Esophagus squamous epithelium (tissue), 5 donors: ENCODE measurements at regions not wholly inside any gene's neighbourhood (a gene's known extent, or its start where the extent isn't known, plus 50 kb on each side); places are given as distances from the start of the nearest gene placed in this dataset.

Source experiments
- DNase-seq: peaks from one replicate; lab custom pipeline; 2025; lab: John Stamatoyannopoulos, UW
- H3K27ac ChIP-seq, 4 donors: fragments of 200-600 bp; sonication (generic); one replicate each; pipeline ENCODE4 v1.5.1; 2016 to 2019; ENCODE audit warnings: mild to moderate bottlenecking in 1 of 4
- H3K27me3 ChIP-seq, 4 donors: fragments of 200-600 bp; sonication (generic); 1 replicate in 3 of 4; 2 replicates in 1 of 4; pipeline versions ENCODE4 v1.5.1 to v1.6.0; 2017 to 2021; ENCODE audit warnings: antibody characterized with exemption in 1 of 4
- H3K36me3 ChIP-seq, 3 donors: fragments of 200-600 bp; sonication (generic); one replicate each; pipeline ENCODE4 v1.5.1; 2016 to 2019
- H3K4me1 ChIP-seq, 3 donors: fragments of 200-600 bp; sonication (generic); one replicate each; pipeline ENCODE4 v1.5.1; 2017 to 2019
- H3K4me3 ChIP-seq, 4 donors: fragments of 200-600 bp; sonication (generic); 1 replicate in 3 of 4; 2 replicates in 1 of 4; pipeline ENCODE4 v1.5.1; 2016 to 2019; ENCODE audit warnings: mild to moderate bottlenecking in 2 of 4, moderate library complexity in 1 of 4
- H3K9me3 ChIP-seq, 3 donors: fragments of 200-600 bp; sonication (generic); one replicate each; pipeline ENCODE4 v1.5.1; 2016 to 2019
- POLR2A ChIP-seq, 4 donors: fragments of 450-650 bp; IDR thresholded peaks; one replicate each; pipeline ENCODE4 v1.6.1; 2017; ENCODE audit warnings: antibody characterized with exemption in 4 of 4, mild to moderate bottlenecking in 4 of 4, moderate library complexity in 3 of 4
- WGBS, 2 donors: methylation state at CpG; one replicate each; pipeline ENCODE4 v1.1.5; 2018; 5-methylcytosine and 5-hydroxymethylcytosine counted together
- intact Hi-C: fragments of 100-400 bp; cut with DNase I; formaldehyde crosslinking; loops from one replicate; pipeline ENCODE4 v1.15.0; 2022
- TF ChIP-seq, protein P1 (sequence below), 6 experiments: fragments of 450-650 bp in 4 of 6; fragments of 200-600 bp in 2 of 6; sonication (generic) in 2 of 6; IDR thresholded peaks; one replicate each; pipeline ENCODE4 v1.5.1; 2016 to 2019; ENCODE audit warnings: antibody characterized with exemption in 6 of 6, mild to moderate bottlenecking in 4 of 6, moderate library complexity in 4 of 6
- donor health status: DM: yes; HTN: yes; CAD: no.

GRCh38 chr5:63820577-63820976 lies 141.7 kb downstream of the HTR1A start:
- Histone ChIP-seq H3K4me3 (no peak overlapping the region), H3K27ac (no peak overlapping the region), H3K36me3 (no peaks in the 10 kb centered on the region), H3K4me1 (no peaks in the 10 kb centered on the region), H3K27me3 (no peaks in the 10 kb centered on the region), H3K9me3 (peaks cover 0 to 2% (median 0%) of the 10 kb centered on the region in 3 donors)
- 27 to 30% methylated on average over 3 of the region's 3 CpGs for WGBS, 2 donors
- no peak for DNase-seq
- intact Hi-C loops = no loop called here
- TF ChIP-seq, protein P1, sequence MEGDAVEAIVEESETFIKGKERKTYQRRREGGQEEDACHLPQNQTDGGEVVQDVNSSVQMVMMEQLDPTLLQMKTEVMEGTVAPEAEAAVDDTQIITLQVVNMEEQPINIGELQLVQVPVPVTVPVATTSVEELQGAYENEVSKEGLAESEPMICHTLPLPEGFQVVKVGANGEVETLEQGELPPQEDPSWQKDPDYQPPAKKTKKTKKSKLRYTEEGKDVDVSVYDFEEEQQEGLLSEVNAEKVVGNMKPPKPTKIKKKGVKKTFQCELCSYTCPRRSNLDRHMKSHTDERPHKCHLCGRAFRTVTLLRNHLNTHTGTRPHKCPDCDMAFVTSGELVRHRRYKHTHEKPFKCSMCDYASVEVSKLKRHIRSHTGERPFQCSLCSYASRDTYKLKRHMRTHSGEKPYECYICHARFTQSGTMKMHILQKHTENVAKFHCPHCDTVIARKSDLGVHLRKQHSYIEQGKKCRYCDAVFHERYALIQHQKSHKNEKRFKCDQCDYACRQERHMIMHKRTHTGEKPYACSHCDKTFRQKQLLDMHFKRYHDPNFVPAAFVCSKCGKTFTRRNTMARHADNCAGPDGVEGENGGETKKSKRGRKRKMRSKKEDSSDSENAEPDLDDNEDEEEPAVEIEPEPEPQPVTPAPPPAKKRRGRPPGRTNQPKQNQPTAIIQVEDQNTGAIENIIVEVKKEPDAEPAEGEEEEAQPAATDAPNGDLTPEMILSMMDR (IDR thresholded peaks at IDR 0.05) = no peak
- no peak for TF ChIP-seq POLR2A (IDR thresholded peaks at IDR 0.05)

- H3K36me3 ChIP-seq = no peaks in the 10 kb centered on the region
- peaks cover 0 to 11% (median 0%) of the 10 kb centered on the region in 3 donors for H3K9me3 ChIP-seq
- no peak for DNase-seq
- H3K4me1 ChIP-seq = no peaks in the 10 kb centered on the region
- H3K4me3 ChIP-seq = no peak overlapping the region
- no peak overlapping the region for H3K27ac ChIP-seq
- no peaks in the 10 kb centered on the region for H3K27me3 ChIP-seq
- TF ChIP-seq, protein P1 (IDR thresholded peaks at IDR 0.05) = no peak
- TF ChIP-seq POLR2A (IDR thresholded peaks at IDR 0.05) = no peak
- 79 to 87% methylated on average over 3 of the region's 3 CpGs for WGBS, 2 donors
- intact Hi-C loops = no loop called here
These were observed 149.6 kb downstream of the HTR1A start for GRCh38 chr5:63812693-63813092.

DNA sequence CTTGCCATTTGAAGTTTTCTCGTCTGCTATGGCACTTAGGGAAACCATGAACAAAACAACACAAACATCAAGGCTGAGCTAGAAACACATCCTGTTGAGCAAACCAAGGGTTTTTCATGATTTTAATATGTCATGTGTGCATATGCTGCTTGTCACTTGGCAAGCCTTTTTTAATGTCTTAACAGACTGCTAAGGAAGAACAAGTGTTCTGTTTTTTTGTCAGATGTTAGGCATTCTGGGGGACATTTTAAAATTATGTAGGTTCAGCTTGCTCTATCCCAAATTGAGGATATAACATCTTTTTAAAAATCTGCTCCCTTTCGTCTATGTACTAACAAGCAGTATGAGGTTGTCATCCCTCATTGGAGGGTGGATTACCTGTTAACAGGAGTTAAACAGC lies 150.3 kb downstream of the HTR1A start:
- no peaks in the 10 kb centered on the region for H3K4me1 ChIP-seq
- no peak for DNase-seq
- TF ChIP-seq POLR2A (IDR thresholded peaks at IDR 0.05) = no peak
- TF ChIP-seq, protein P1 (IDR thresholded peaks at IDR 0.05) = no peak
- no peaks in the 10 kb centered on the region for H3K27me3 ChIP-seq
- no peak overlapping the region for H3K27ac ChIP-seq
- H3K4me3 ChIP-seq = no peak overlapping the region
- intact Hi-C loops = no loop called here
- WGBS, 2 donors = 62 to 77% methylated on average over 2 of the region's 2 CpGs
- peaks cover 0 to 11% (median 0%) of the 10 kb centered on the region in 3 donors for H3K9me3 ChIP-seq
- no peaks in the 10 kb centered on the region for H3K36me3 ChIP-seq

DNA sequence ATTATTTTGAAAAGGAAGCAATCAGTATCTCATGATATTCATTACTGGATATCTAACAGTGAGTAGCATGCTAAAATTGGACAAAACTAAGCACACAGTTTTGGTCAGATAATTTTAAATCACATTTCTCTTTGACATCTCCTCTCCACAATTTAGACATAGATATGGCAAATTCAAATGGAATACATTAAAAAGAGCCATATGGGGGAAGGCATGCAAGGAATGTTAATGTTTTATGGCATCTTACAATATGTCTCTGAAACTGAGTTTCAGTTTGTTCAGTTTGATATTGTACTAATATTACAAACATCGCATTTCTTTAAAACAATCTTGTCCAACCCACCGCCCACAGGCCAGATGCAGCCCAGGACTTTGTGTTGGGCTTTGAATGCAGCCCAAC lies 151.0 kb downstream of the HTR1A start:
- TF ChIP-seq, protein P1 (IDR thresholded peaks at IDR 0.05) = no peak
- no peak for TF ChIP-seq POLR2A (IDR thresholded peaks at IDR 0.05)
- H3K9me3 ChIP-seq = peaks cover 0 to 11% (median 0%) of the 10 kb centered on the region in 3 donors
- H3K4me1 ChIP-seq = no peaks in the 10 kb centered on the region
- no peak overlapping the region for H3K27ac ChIP-seq
- H3K4me3 ChIP-seq = no peak overlapping the region
- 79 to 84% methylated on average over 2 of the region's 2 CpGs for WGBS, 2 donors
- H3K36me3 ChIP-seq = no peaks in the 10 kb centered on the region
- no peaks in the 10 kb centered on the region for H3K27me3 ChIP-seq
- no peak for DNase-seq
- intact Hi-C loops = no loop called here

GRCh38 chr5:63805151-63805550 lies 157.1 kb downstream of the HTR1A start:
- no peak for DNase-seq
- Histone ChIP-seq H3K4me3 (no peak overlapping the region), H3K27me3 (no peaks in the 10 kb centered on the region), H3K4me1 (no peaks in the 10 kb centered on the region), H3K27ac (no peak overlapping the region), H3K36me3 (no peaks in the 10 kb centered on the region), H3K9me3 (no peaks in the 10 kb centered on the region)
- 41 to 64% methylated on average over 1 of the region's 1 CpG for WGBS, 2 donors
- TF ChIP-seq POLR2A (IDR thresholded peaks at IDR 0.05) = no peak
- intact Hi-C loops = no loop called here

- TF ChIP-seq POLR2A (IDR thresholded peaks at IDR 0.05) = no peak
- TF ChIP-seq, protein P1 (IDR thresholded peaks at IDR 0.05) = no peak
- WGBS, 2 donors = 75 to 79% methylated on average over 1 of the region's 1 CpG
- DNase-seq = no peak
- H3K4me1 ChIP-seq = no peaks in the 10 kb centered on the region
- H3K27ac ChIP-seq = no peak overlapping the region
- no peaks in the 10 kb centered on the region for H3K27me3 ChIP-seq
- no peaks in the 10 kb centered on the region for H3K9me3 ChIP-seq
- H3K36me3 ChIP-seq = no peaks in the 10 kb centered on the region
- H3K4me3 ChIP-seq = no peak overlapping the region
- intact Hi-C loops = no loop called here
These were observed 159.1 kb downstream of the HTR1A start for GRCh38 chr5:63803165-63803564.
